ENCODE measurements at regions not wholly inside any gene's neighbourhood (a gene's known extent, or its start where the extent isn't known, plus 50 kb on each side); places are given as distances from the start of the nearest gene placed in this dataset.

DNA sequence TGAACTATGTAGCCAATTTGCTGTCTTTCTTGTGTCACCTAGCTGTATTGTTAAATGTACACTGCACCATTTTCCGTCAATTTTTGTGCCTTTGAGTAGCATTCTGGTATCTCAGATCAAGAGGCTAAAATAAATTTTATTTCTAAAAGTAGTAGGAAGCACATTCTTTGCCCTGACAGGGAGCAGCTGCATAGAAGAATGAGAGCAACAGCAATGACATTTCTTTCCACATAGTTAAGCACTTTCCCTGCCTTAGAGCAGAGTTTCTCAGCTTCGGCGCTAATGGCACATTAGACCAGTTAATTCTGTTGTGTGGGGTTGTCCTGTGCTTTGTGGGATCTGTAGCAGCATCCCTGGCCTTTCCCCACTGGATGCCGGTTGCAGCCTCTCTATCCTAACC is 173.9 kb downstream of the CHIC2 start (continued):
- TF ChIP-seq ZNF646 (CRISPR knock-in tag; IDR thresholded peaks at IDR 0.05) (no peak), RARA (CRISPR knock-in tag; IDR thresholded peaks at IDR 0.05) (no peak), ZNF503 (CRISPR knock-in tag; IDR thresholded peaks at IDR 0.05) (no peak), ZNF674 (CRISPR knock-in tag; IDR thresholded peaks at IDR 0.05; ENCODE audit: low read depth) (no peak), ZNF224 (CRISPR knock-in tag; IDR thresholded peaks at IDR 0.05) (no peak), DR1 (CRISPR knock-in tag; IDR thresholded peaks at IDR 0.05) (no peak)
